Epidermal melanocyte (primary cell): ENCODE measurements at regions not wholly inside any gene's neighbourhood (a gene's known extent, or its start where the extent isn't known, plus 50 kb on each side); places are given as distances from the start of the nearest gene placed in this dataset.

Source experiments
- DNase-seq: peaks from one replicate; pipeline ENCODE4 v3.0.0; 2011; ENCODE audit warnings: low spot score; ENCODE audit not compliant: insufficient read length

GRCh38 chr11:130729678-130730300 lies 186.5 kb downstream of the SNX19 start:
- no peak for DNase-seq

DNA sequence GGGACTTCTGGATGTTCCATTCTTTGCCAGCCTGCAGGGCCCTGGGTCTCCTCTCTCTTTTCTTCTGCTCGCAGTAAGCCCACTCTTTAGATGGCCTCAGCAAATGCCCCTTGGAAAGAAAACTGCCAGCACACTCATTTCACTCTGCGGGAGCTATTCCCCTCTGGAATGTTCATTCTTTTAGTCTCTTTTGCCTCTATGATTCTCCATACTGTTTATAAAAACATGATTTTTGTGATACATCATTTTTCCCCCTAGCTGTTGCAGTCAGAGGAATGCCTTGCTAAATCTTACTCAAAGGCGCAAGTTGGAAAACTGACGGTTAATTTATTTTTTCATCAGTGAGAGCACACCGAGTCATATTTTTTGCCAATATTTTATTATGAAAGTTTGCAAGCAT lies 184.9 kb downstream of the SNX19 start:
- no peak for DNase-seq

- no peak for DNase-seq
Measured at GRCh38 chr11:130732476-130732875, 183.8 kb downstream of the SNX19 start.

- no peak for DNase-seq
Measured at GRCh38 chr11:130737041-130737830, 179.0 kb downstream of the SNX19 start.

DNA sequence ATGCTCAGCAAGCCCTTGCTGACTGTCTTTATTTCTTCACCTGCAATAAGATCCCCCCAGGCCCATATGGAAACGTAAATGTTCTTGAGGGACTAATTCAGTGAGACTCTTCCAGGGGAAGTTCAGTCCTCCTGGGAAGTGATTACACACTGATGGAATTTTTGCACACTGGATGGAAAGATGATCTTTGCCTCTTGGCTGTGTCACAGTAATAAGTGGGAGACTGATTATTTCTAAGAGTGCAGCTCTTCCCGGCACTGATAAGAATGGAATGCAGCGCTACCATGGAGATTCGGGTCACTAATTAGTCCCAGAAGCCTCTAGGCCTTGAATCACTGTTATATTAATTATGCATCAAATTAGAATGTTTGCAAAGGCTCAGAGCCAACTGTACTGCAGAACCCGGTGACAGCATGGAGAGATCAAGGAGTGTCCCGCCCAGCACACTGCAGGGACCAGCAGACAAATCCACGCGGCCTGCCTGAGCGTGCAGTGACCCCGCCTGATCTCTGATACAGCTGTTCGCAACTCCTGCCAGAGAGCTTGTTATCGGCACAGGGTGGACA lies 178.3 kb downstream of the SNX19 start:
- no peak for DNase-seq

DNA sequence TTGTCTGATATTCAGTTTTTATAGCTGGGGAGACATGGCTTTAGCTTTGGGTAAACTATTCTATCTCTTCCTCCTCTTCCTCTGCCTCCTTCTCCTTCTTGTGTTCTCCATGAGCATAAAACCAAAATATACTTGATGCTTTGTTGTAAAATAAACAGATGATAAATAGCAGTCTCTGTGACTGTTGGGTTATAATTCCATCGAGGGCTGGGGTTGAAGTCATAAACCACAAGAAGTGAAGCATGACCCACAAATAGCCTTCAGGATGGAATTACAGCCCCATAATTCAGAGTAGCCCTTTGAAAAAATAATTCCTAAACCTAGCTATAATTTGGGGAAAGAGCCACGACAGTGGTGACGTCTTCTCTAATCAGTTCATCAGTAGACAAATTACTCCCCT lies 177.7 kb downstream of the SNX19 start:
- DNase-seq: no peak

DNA sequence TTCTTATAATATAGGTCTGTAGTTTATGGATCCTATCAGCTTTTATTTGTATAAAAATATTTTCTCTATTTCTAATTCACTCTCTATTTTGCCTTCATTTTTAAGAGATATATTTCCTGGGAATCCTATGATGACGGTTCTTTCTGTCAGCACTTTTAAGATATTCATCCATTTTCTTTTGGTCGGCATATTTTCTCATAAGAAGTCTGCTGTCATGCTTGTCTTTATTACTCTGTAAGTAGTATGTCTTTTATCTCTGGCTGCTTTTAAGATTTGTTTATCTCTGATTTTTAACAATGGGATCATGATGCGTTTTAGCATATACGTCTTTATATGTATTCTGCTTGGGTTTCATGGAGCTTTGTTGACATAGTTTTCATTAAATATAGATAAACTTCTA lies 175.5 kb downstream of the SNX19 start:
- DNase-seq: no peak

DNA sequence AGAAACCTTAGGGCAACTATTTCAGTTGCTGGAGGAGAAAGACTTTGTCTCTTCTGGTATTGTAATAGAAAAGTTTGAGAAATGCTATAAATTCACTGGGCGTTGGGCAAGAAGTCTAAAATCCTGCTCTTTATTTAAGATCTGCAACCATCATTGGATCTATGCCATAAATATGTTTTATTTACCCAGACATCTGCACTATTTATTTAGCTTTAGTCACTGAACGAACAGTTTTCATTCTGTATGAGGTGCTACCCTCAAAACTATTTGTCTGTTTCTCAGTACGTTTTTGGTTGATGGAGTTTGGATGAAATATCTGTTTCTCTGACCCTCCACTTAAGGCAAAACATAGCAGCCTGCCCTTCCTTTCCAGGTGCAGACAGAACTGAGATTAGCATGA lies 171.5 kb downstream of the SNX19 start:
- DNase-seq: no peak

DNA sequence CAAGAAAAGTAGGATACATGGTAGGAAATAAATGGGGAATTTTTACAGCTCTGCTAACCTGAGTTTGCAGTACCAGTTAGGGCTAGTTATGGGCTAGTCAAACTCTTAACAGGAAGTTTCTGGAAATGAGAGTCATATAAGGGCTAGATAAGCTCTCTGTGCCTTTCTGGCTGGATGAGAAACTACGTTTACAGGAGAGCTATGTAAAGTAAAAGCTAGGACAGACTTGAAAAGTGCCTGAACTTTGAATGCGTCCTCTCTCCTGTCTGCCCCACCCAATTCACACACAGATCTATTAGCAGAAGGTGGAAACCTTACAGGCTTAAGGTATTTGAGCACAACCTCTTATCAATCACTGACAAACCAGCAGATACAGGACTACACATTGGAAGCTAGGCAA lies 167.1 kb downstream of the SNX19 start:
- no peak for DNase-seq

- no peak for DNase-seq
Measured at GRCh38 chr11:130760515-130761125, 155.7 kb downstream of the SNX19 start.

DNA sequence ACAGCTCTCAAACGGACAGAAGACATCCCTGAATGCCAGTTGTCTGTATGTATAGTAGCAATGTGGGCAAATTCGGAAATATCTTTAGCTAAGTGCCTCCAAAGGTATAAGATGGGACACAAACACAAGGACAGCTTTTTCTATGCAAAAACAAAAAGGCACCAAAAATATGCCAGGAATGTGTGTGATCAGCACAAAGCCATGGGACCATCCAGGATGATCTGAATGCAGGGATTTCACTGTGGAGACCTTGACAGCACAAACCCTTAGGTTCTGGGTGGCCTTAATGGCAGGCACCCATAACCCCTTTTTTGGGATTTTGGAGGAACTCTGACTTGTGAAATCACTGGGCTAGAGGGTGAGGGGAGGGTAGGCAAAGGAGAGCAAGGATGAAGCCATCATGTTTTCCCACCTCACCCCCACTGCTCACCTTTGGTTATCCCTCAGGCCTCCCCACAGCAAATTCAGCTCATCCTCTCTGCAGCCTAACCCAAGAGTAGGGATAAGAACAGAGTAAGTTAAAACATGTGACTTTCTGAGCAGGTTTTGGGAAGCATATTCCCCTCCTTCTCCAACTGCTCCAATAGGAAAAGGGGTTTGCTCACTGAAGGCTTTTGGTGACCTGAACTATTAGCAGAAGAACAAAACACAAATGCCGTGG lies 154.6 kb downstream of the SNX19 start:
- no peak for DNase-seq

DNA sequence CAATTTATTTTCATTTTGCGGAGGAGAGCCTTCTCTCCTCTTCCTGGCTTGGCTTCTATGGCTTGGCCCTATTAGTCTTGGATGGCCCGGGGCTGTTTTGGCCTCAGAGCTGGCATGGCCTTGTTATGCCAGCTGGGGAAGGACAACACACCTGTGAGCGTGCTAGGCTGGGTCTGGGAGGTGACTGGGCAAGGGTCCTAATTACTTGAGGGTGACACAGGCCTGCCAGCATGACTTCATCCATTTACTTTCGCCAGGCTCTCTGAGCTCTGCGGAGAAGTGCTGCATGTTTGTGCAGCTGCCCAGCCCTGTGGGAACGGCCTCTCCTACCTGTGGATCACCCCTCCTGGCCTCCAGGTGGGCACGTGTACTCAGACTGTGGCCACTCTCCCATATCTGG lies 153.6 kb downstream of the SNX19 start:
- no peak for DNase-seq

GRCh38 chr11:130763087-130763980 lies 152.9 kb downstream of the SNX19 start:
- DNase-seq: no peak

DNA sequence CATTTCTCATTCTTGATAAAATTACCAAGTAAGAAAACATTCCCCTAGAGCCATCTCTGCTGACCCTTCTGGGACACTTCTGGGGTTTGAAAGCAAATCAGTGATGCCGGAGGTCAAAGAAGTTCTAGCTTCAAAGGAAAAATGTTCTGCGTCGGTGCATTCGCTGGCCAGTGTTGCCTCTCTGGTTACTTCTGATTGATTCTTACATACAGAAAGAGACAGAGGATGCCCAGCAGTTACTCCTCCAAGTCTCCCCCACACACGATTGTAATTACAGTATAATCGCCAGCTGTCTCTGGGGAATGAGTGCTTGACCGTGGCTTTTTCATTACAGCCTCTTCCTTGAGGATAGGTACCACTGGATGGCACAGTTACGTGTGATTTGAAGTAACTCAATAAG lies 150.9 kb downstream of the SNX19 start:
- no peak for DNase-seq

DNA sequence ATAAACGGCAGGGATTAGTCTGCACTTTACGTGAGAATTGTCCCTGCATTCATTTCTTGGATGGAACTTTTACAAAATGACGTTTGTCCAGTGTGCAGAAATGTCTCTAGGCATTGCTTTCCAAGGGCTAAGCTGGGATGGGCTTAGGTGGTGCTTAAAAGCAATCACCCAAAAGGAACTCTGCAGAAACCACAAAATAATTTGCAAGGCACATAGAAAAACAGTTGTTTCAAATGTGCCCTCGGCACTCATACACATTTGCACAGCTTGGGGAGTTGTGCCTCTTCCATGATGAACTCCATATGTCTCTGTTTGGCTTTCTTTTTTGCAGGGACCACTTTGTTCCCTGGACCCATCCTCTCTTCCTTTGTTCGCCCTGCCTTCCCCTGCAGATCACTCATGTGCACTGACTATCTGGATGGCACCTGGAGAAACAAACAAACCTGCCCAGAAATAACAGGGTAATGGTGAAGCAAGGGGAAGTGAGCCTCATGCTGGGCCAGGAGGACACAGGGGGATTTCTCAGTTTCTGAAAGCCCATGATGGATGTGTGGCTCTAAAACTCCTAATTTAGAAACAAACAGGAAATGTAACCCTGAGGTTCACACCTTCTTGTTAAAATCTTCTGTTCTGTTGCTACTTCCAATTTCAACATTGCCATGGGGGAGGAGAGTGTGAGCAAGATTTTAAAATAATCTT lies 150.2 kb downstream of the SNX19 start:
- no peak for DNase-seq

GRCh38 chr11:130766650-130767565 lies 149.4 kb downstream of the SNX19 start:
- no peak for DNase-seq

DNA sequence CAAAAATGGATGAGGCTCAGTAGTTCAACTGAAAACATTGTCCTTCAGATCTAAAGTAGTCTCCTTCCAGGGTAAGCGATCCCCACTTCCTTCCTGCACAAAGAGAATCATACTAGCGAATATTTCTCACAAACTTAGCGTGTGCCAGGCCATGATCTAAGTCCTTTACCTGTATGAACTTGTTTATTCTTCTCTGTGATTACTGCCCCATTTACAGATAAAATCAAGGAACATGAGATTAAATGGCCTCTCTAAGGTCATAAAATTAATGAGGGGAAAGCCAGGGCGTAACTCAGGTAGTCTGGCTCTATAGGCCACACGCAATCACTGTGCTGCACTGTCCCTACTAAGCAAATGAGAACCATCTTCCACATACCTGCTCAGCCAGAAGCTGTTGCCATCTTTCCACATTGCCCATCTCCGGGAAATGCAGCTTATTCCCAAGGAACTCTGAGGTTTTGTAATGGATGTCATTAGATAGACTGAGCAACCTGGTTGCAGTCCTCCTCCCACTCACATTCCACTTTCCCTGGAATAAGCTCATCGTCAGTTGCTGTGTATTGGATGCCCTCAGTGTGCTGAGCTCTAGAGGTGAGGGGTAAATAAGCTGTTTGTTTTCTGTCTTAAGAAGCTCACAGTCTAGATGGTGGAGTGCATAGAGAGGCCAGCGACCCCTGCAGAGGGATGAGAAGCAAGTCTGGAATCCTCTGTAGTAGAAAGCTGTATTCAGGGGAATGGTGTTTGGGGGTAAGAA lies 146.3 kb downstream of the SNX19 start:
- no peak for DNase-seq

DNA sequence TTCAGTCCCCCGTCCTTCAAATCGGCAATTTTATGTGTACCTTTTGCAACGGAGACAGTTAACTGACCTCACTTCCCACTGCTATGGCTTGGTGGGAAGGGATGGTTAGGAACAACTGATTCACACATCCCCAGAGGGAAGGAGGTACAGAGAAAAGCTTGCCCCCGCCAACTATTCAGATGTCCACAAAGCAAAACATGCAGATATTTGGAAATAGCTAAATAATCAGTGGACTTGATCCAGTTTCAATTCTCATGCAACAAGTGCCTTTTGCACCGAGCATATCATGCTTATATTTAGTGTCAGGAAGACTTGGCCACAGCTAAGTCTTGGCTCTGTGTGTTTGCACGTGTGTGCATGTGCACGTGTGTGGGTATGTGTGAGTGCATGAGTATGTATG lies 144.6 kb downstream of the SNX19 start:
- DNase-seq: no peak
